ENCODE measurements at regions not wholly inside any gene's neighbourhood (a gene's known extent, or its start where the extent isn't known, plus 50 kb on each side); places are given as distances from the start of the nearest gene placed in this dataset.

GRCh38 chr11:69365558-69365957 lies 71.6 kb downstream of the MYEOV start:
- no peak for DNase-seq (ENCODE audit: low read depth in 2 of 2)

GRCh38 chr11:69366591-69366990 lies 72.6 kb downstream of the MYEOV start:
- no peak for DNase-seq (ENCODE audit: low read depth in 2 of 2)

- no peak for DNase-seq (ENCODE audit: low read depth in 2 of 2)
Measured at GRCh38 chr11:69367211-69367964, 73.4 kb downstream of the MYEOV start.

- DNase-seq (ENCODE audit: low read depth in 2 of 2), result no peak
Measured at GRCh38 chr11:69368119-69368880, 74.3 kb downstream of the MYEOV start.

- DNase-seq (ENCODE audit: low read depth in 2 of 2), result no peak
Measured at GRCh38 chr11:69369210-69369825, 75.4 kb downstream of the MYEOV start.

- no peak for DNase-seq (ENCODE audit: low read depth in 2 of 2)
Measured at GRCh38 chr11:69369945-69370344, 76.0 kb downstream of the MYEOV start.

GRCh38 chr11:69370984-69371709 lies 77.2 kb downstream of the MYEOV start:
- no peak for DNase-seq (ENCODE audit: low read depth in 2 of 2)

GRCh38 chr11:69371731-69372588 lies 78.0 kb downstream of the MYEOV start:
- DNase-seq (ENCODE audit: low read depth in 2 of 2), result no peak

GRCh38 chr11:69372589-69373250 lies 78.8 kb downstream of the MYEOV start:
- no peak for DNase-seq (ENCODE audit: low read depth in 2 of 2)

- no peak for DNase-seq (ENCODE audit: low read depth in 2 of 2)
Measured at GRCh38 chr11:69373251-69373635, 79.3 kb downstream of the MYEOV start.

GRCh38 chr11:69374110-69374945 lies 80.4 kb downstream of the MYEOV start:
- no peak for DNase-seq (ENCODE audit: low read depth in 2 of 2)

GRCh38 chr11:69374946-69375310 lies 81.0 kb downstream of the MYEOV start:
- DNase-seq (ENCODE audit: low read depth in 2 of 2), result no peak

GRCh38 chr11:69375316-69376154 lies 81.6 kb downstream of the MYEOV start:
- DNase-seq (ENCODE audit: low read depth in 2 of 2), result no peak

- DNase-seq (ENCODE audit: low read depth in 2 of 2), result no peak
Measured at GRCh38 chr11:69376155-69377028, 82.4 kb downstream of the MYEOV start.

GRCh38 chr11:69377029-69377952 lies 83.3 kb downstream of the MYEOV start:
- DNase-seq (ENCODE audit: low read depth in 2 of 2), result no peak

GRCh38 chr11:69377953-69378302 lies 84.0 kb downstream of the MYEOV start:
- DNase-seq (ENCODE audit: low read depth in 2 of 2), result no peak
